HEK293 (cell line): ENCODE measurements at regions not wholly inside any gene's neighbourhood (a gene's known extent, or its start where the extent isn't known, plus 50 kb on each side); places are given as distances from the start of the nearest gene placed in this dataset.

Experiments used
- CTCF ChIA-PET: fragments of 350-600 bp; formaldehyde crosslinking; extraction: SDS; loops from one replicate; lab custom pipeline; 2021; ENCODE audit warnings: antibody characterized with exemption; lab: Yijun Ruan, JAX
- POLR2A ChIA-PET: fragments of 300-600 bp; formaldehyde crosslinking; extraction: SDS; loops from one replicate; lab custom pipeline; 2020; ENCODE audit warnings: antibody characterized with exemption, inconsistent platforms; lab: Yijun Ruan, JAX
- H3K27ac ChIP-seq: fragments of 200-500 bp; sonication (Bioruptor generic); 2 replicates; pipeline ENCODE4 v1.5.1; 2014; ENCODE audit warnings: low read depth, low read length, control low read depth, inconsistent platforms; ENCODE audit errors: extremely low read depth
- H3K36me3 ChIP-seq, 2 experiments: fragments of 200-500 bp in 1 of 2; sonication (Bioruptor generic) in 1 of 2; 1 replicate in 1 of 2; 2 replicates in 1 of 2; pipeline ENCODE4 v1.5.1; 2014 to 2017; ENCODE audit warnings: inconsistent platforms in 2 of 2, low read length in 2 of 2; ENCODE audit not compliant: control insufficient read depth in 2 of 2, insufficient read depth in 1 of 2
- H3K4me1 ChIP-seq: fragments of 200-500 bp; sonication (Bioruptor generic); 2 replicates; pipeline ENCODE4 v1.5.1; 2014; ENCODE audit warnings: mild to moderate bottlenecking, low read length, inconsistent platforms; ENCODE audit not compliant: control insufficient read depth, insufficient read depth
- H3K4me3 ChIP-seq: 2 replicates; pipeline ENCODE4 v1.5.1; 2011; ENCODE audit warnings: low read depth, mild to moderate bottlenecking, control low read depth, low read length, moderate library complexity
- H3K9me3 ChIP-seq: fragments of 200-500 bp; sonication (Bioruptor generic); 2 replicates; pipeline ENCODE4 v1.5.1; 2014; ENCODE audit warnings: low read depth, low read length, inconsistent platforms; ENCODE audit not compliant: control insufficient read depth, insufficient read depth
- GLIS2 ChIP-seq: fragments of 450-650 bp; formaldehyde crosslinking; IDR thresholded peaks from 2 replicates; pipeline ENCODE4 v1.5.1; 2016; ENCODE audit warnings: missing biosample characterization, missing genetic modification characterization
- OVOL3 ChIP-seq: fragments of 450-650 bp; formaldehyde crosslinking; IDR thresholded peaks from 2 replicates; pipeline ENCODE4 v1.5.1; 2016; ENCODE audit warnings: missing biosample characterization, missing genetic modification characterization
- YY1 ChIP-seq: fragments of 450-650 bp; formaldehyde crosslinking; IDR thresholded peaks from 2 replicates; pipeline ENCODE4 v1.5.1; 2018; ENCODE audit warnings: missing biosample characterization, missing genetic modification characterization
- ZFHX2 ChIP-seq: fragments of 450-650 bp; formaldehyde crosslinking; conservative IDR thresholded peaks from 2 replicates; pipeline ENCODE4 v1.5.1; 2016; ENCODE audit warnings: missing biosample characterization, missing genetic modification characterization
- ZNF112 ChIP-seq: fragments of 450-650 bp; formaldehyde crosslinking; IDR thresholded peaks from 2 replicates; pipeline ENCODE4 v1.5.0; 2017; ENCODE audit warnings: missing biosample characterization, missing genetic modification characterization
- ZNF274 ChIP-seq, 2 experiments: fragments of 200-500 bp in 1 of 2; fragments of 450-650 bp in 1 of 2; sonication (Bioruptor generic) in 1 of 2; formaldehyde crosslinking in 1 of 2; IDR thresholded peaks; 2 replicates each; pipeline versions ENCODE4 v1.5.1 to v1.6.1; 2014 to 2016; ENCODE audit warnings: borderline replicate concordance in 1 of 2, inconsistent platforms in 1 of 2, low read length in 1 of 2, missing biosample characterization in 1 of 2, missing genetic modification characterization in 1 of 2
- ZNF324 ChIP-seq: fragments of 450-650 bp; formaldehyde crosslinking; IDR thresholded peaks from 2 replicates; pipeline ENCODE4 v1.5.1; 2016; ENCODE audit warnings: missing biosample characterization, missing genetic modification characterization
- ZNF335 ChIP-seq: fragments of 450-650 bp; formaldehyde crosslinking; conservative IDR thresholded peaks from 2 replicates; pipeline ENCODE4 v1.5.1; 2016; ENCODE audit warnings: missing biosample characterization, missing genetic modification characterization
- ZNF354C ChIP-seq: fragments of 450-650 bp; formaldehyde crosslinking; IDR thresholded peaks from 2 replicates; pipeline ENCODE4 v1.5.1; 2016; ENCODE audit warnings: missing biosample characterization, missing genetic modification characterization, low read depth, borderline replicate concordance
- ZNF366 ChIP-seq: fragments of 450-650 bp; formaldehyde crosslinking; conservative IDR thresholded peaks from 2 replicates; pipeline ENCODE4 v1.5.1; 2016; ENCODE audit warnings: missing biosample characterization, missing genetic modification characterization
- ZNF416 ChIP-seq: fragments of 450-650 bp; formaldehyde crosslinking; IDR thresholded peaks from 2 replicates; pipeline ENCODE4 v1.5.1; 2016; ENCODE audit warnings: missing biosample characterization, missing genetic modification characterization
- ZNF433 ChIP-seq: fragments of 450-650 bp; formaldehyde crosslinking; IDR thresholded peaks from 2 replicates; pipeline ENCODE4 v1.5.1; 2016; ENCODE audit warnings: missing biosample characterization, missing genetic modification characterization, low read depth
- ZNF529 ChIP-seq: fragments of 450-650 bp; formaldehyde crosslinking; IDR thresholded peaks from 2 replicates; pipeline ENCODE4 v1.5.1; 2017; ENCODE audit warnings: missing genetic modification characterization, missing biosample characterization; ENCODE audit not compliant: insufficient replicate concordance
- ZNF561 ChIP-seq: fragments of 450-650 bp; IDR thresholded peaks from 2 replicates; pipeline ENCODE4 v1.5.1; 2018; ENCODE audit warnings: missing biosample characterization, missing genetic modification characterization, borderline replicate concordance
- ZNF571 ChIP-seq: fragments of 450-650 bp; formaldehyde crosslinking; IDR thresholded peaks from 2 replicates; pipeline ENCODE4 v1.5.0; 2017; ENCODE audit warnings: missing biosample characterization, missing genetic modification characterization
- ZNF626 ChIP-seq: fragments of 450-650 bp; sonication (Bioruptor Pico); formaldehyde crosslinking; IDR thresholded peaks from 2 replicates; pipeline ENCODE4 v1.5.1; 2018; ENCODE audit warnings: missing biosample characterization, missing genetic modification characterization, inconsistent platforms
- TF ChIP-seq, protein P1 (sequence below): fragments of 450-650 bp; formaldehyde crosslinking; IDR thresholded peaks from 2 replicates; pipeline ENCODE4 v1.5.1; 2016; ENCODE audit warnings: missing biosample characterization, missing genetic modification characterization, low read depth
- TF ChIP-seq, protein P2 (sequence below): fragments of 450-650 bp; formaldehyde crosslinking; IDR thresholded peaks from 2 replicates; pipeline ENCODE4 v1.5.1; 2017; ENCODE audit warnings: missing biosample characterization, missing genetic modification characterization
- TF ChIP-seq, protein P3 (sequence below): fragments of 450-650 bp; formaldehyde crosslinking; IDR thresholded peaks from 2 replicates; pipeline ENCODE4 v1.5.1; 2016; ENCODE audit warnings: missing biosample characterization, missing genetic modification characterization, low read depth
- TF ChIP-seq, protein P4 (sequence below): fragments of 450-650 bp; formaldehyde crosslinking; IDR thresholded peaks from 2 replicates; pipeline ENCODE4 v1.5.1; 2017; ENCODE audit warnings: missing biosample characterization, missing genetic modification characterization
- TF ChIP-seq, protein P5 (sequence below): fragments of 450-650 bp; formaldehyde crosslinking; IDR thresholded peaks from 2 replicates; pipeline ENCODE4 v1.5.1; 2017; ENCODE audit warnings: missing biosample characterization, mild to moderate bottlenecking, missing genetic modification characterization, moderate library complexity
- TF ChIP-seq, protein P6 (sequence below): fragments of 450-650 bp; formaldehyde crosslinking; IDR thresholded peaks from 2 replicates; pipeline ENCODE4 v1.5.1; 2016; ENCODE audit warnings: missing biosample characterization, missing genetic modification characterization

DNA sequence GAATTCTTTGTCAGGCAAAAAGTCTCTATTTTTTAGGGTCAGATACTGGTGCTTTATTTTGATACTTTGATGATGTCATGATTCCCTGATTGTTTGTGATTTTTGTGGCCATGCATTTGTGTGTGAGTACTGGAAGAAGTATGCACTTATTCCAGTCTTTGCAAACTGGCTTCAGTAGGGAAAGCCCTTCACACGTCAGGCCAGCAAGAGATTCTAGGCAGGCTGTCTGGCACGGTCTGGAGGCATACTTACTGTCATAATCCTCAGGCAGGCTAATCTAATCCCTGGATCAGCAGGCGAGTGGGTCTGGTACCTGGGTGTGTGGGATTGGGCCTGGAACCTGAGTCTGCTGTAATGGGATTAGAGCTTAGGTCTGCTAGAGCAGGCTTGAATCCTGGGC lies 391.8 kb upstream of the MMS22L start:
- Histone ChIP-seq H3K27ac (no peak overlapping the region), H3K9me3 (no peaks in the 10 kb centered on the region), H3K4me1 (no peaks in the 10 kb centered on the region), H3K36me3 (no peaks in the 10 kb centered on the region), H3K4me3 (no peak overlapping the region)
- TF ChIP-seq OVOL3 (tag by site-specific recombination): no peak
- no peak for TF ChIP-seq ZNF335 (tag by site-specific recombination)
- TF ChIP-seq, protein P1, sequence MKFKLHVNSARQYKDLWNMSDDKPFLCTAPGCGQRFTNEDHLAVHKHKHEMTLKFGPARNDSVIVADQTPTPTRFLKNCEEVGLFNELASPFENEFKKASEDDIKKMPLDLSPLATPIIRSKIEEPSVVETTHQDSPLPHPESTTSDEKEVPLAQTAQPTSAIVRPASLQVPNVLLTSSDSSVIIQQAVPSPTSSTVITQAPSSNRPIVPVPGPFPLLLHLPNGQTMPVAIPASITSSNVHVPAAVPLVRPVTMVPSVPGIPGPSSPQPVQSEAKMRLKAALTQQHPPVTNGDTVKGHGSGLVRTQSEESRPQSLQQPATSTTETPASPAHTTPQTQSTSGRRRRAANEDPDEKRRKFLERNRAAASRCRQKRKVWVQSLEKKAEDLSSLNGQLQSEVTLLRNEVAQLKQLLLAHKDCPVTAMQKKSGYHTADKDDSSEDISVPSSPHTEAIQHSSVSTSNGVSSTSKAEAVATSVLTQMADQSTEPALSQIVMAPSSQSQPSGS (tag by site-specific recombination): peak; percentile 64
- no peak for TF ChIP-seq GLIS2
- ChIA-PET POLR2A (no interaction called here), CTCF (interaction anchor here (0.7 to 0.9 kb wide), 2 partner anchors 177 to 1941 kb away, joined by 3 to 9 read pairs; no protein-coding TSS in a partner anchor)

DNA sequence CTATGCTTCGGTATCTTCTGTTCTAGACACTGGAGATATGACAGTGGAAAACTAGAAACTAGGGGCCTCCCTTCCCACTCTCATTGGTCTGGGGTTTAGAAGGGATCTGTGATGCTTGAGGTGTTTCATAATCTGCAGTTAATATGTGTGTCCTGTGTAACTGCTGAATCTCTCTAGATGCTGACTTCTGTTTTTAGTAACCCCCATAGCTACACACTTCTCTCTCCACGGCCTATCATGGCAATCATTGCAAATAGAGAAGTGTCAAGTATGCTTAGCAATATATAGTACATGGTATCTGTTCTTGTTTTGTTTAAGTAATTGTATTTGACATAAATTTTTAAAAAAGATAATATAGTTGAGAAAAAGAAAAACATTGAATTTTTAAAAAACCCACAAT lies 394.6 kb upstream of the MMS22L start:
- Histone ChIP-seq H3K4me1 (no peaks in the 10 kb centered on the region), H3K27ac (no peak overlapping the region), H3K9me3 (no peaks in the 10 kb centered on the region), H3K4me3 (no peak overlapping the region), H3K36me3 (no peaks in the 10 kb centered on the region)
- POLR2A ChIA-PET: no interaction called here
- TF ChIP-seq ZNF354C: no peak
- TF ChIP-seq ZFHX2: no peak
- no peak for TF ChIP-seq ZNF324 (tag by site-specific recombination)
- no peak for TF ChIP-seq ZNF561 (tag by site-specific recombination)
- TF ChIP-seq, all 188 proteins: peak for 0
- CTCF ChIA-PET: no interaction called here

DNA sequence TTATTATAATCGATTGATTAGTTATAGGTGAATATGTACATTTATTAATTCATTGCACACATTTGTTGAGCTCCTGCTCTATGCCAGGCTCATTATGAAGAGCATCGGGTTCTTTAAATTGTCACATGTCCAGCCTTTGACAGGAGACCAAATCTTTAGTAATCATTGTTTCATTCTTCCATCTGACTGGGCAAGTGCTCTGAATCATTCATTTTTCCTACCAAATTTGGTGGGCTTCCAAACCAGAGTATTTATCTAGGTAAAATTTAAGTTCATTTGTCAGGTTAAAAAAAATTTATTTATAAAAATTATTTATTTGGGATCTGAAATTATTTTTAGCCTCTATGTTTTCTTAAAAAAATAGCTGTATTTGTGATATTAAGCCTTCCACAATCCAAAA lies 404.9 kb upstream of the MMS22L start:
- POLR2A ChIA-PET: no interaction called here
- Histone ChIP-seq H3K27ac (no peak overlapping the region), H3K4me1 (no peaks in the 10 kb centered on the region), H3K9me3 (no peaks in the 10 kb centered on the region), H3K36me3 (no peaks in the 10 kb centered on the region), H3K4me3 (no peak overlapping the region)
- CTCF ChIA-PET: no interaction called here
- TF ChIP-seq ZNF112 (tag by site-specific recombination) (no peak), ZNF274 (IDR thresholded peaks at IDR 0.05; ENCODE audit: low read length) (no peak), ZNF274 (tag by site-specific recombination; IDR thresholded peaks at IDR 0.05; ENCODE audit: borderline replicate concordance) (no peak), ZNF366 (tag by site-specific recombination) (no peak), ZNF571 (no peak), ZNF433 (tag by site-specific recombination) (no peak), ZNF529 (tag by site-specific recombination) (no peak), ZNF416 (tag by site-specific recombination) (no peak), YY1 (no peak), ZNF626 (no peak)
- TF ChIP-seq, protein P2, sequence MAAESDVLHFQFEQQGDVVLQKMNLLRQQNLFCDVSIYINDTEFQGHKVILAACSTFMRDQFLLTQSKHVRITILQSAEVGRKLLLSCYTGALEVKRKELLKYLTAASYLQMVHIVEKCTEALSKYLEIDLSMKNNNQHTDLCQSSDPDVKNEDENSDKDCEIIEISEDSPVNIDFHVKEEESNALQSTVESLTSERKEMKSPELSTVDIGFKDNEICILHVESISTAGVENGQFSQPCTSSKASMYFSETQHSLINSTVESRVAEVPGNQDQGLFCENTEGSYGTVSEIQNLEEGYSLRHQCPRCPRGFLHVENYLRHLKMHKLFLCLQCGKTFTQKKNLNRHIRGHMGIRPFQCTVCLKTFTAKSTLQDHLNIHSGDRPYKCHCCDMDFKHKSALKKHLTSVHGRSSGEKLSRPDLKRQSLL (tag by site-specific recombination): no peak
- TF ChIP-seq, protein P3, sequence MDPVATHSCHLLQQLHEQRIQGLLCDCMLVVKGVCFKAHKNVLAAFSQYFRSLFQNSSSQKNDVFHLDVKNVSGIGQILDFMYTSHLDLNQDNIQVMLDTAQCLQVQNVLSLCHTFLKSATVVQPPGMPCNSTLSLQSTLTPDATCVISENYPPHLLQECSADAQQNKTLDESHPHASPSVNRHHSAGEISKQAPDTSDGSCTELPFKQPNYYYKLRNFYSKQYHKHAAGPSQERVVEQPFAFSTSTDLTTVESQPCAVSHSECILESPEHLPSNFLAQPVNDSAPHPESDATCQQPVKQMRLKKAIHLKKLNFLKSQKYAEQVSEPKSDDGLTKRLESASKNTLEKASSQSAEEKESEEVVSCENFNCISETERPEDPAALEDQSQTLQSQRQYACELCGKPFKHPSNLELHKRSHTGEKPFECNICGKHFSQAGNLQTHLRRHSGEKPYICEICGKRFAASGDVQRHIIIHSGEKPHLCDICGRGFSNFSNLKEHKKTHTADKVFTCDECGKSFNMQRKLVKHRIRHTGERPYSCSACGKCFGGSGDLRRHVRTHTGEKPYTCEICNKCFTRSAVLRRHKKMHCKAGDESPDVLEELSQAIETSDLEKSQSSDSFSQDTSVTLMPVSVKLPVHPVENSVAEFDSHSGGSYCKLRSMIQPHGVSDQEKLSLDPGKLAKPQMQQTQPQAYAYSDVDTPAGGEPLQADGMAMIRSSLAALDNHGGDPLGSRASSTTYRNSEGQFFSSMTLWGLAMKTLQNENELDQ (tag by site-specific recombination): no peak
- TF ChIP-seq, protein P4, sequence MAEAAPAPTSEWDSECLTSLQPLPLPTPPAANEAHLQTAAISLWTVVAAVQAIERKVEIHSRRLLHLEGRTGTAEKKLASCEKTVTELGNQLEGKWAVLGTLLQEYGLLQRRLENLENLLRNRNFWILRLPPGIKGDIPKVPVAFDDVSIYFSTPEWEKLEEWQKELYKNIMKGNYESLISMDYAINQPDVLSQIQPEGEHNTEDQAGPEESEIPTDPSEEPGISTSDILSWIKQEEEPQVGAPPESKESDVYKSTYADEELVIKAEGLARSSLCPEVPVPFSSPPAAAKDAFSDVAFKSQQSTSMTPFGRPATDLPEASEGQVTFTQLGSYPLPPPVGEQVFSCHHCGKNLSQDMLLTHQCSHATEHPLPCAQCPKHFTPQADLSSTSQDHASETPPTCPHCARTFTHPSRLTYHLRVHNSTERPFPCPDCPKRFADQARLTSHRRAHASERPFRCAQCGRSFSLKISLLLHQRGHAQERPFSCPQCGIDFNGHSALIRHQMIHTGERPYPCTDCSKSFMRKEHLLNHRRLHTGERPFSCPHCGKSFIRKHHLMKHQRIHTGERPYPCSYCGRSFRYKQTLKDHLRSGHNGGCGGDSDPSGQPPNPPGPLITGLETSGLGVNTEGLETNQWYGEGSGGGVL (tag by site-specific recombination): no peak
- TF ChIP-seq, protein P5, sequence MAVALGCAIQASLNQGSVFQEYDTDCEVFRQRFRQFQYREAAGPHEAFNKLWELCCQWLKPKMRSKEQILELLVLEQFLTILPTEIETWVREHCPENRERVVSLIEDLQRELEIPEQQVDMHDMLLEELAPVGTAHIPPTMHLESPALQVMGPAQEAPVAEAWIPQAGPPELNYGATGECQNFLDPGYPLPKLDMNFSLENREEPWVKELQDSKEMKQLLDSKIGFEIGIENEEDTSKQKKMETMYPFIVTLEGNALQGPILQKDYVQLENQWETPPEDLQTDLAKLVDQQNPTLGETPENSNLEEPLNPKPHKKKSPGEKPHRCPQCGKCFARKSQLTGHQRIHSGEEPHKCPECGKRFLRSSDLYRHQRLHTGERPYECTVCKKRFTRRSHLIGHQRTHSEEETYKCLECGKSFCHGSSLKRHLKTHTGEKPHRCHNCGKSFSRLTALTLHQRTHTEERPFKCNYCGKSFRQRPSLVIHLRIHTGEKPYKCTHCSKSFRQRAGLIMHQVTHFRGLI: no peak
- TF ChIP-seq, protein P6, sequence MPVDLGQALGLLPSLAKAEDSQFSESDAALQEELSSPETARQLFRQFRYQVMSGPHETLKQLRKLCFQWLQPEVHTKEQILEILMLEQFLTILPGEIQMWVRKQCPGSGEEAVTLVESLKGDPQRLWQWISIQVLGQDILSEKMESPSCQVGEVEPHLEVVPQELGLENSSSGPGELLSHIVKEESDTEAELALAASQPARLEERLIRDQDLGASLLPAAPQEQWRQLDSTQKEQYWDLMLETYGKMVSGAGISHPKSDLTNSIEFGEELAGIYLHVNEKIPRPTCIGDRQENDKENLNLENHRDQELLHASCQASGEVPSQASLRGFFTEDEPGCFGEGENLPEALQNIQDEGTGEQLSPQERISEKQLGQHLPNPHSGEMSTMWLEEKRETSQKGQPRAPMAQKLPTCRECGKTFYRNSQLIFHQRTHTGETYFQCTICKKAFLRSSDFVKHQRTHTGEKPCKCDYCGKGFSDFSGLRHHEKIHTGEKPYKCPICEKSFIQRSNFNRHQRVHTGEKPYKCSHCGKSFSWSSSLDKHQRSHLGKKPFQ: no peak
